Left hindlimb (tissue), 1 donor: ENCODE measurements at regions not wholly inside any gene's neighbourhood (a gene's known extent, or its start where the extent isn't known, plus 50 kb on each side); places are given as distances from the start of the nearest gene placed in this dataset.
"Not testable (repeated sequence)": the region's sequence is repeated elsewhere in the genome, so short reads cannot be mapped to it uniquely, and the experiment has no call there.

Experiments
- DNase-seq: peaks from one replicate; pipeline ENCODE4 v3.0.0-alpha.2; 2018

GRCh38 chr9:16278326-16278999 lies 592.0 kb downstream of the BNC2 start:
- no peak for DNase-seq

GRCh38 chr9:16281707-16282106 lies 588.8 kb downstream of the BNC2 start:
- DNase-seq: no peak

GRCh38 chr9:16282216-16282615 lies 588.3 kb downstream of the BNC2 start:
- DNase-seq: no peak

DNA sequence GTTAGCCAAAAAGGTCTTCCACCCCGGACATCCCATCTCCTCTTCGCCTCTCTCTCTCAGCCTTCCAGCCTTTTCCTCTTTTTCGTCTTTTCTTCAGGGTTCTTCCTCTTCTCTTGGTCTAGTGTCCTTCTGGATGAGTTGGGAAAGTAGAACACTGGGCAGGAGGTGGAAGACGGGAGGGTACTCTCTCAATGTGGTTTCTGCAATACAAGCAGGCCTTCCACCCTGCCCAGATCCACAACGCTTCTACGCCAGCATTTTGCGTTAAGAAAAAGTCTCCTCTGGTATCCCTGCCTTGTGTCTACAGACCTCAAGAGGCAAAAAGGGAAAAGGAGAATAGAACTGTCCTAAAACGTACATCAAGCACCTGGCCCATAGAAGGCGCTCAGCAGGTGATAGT lies 587.8 kb downstream of the BNC2 start:
- DNase-seq: no peak

DNA sequence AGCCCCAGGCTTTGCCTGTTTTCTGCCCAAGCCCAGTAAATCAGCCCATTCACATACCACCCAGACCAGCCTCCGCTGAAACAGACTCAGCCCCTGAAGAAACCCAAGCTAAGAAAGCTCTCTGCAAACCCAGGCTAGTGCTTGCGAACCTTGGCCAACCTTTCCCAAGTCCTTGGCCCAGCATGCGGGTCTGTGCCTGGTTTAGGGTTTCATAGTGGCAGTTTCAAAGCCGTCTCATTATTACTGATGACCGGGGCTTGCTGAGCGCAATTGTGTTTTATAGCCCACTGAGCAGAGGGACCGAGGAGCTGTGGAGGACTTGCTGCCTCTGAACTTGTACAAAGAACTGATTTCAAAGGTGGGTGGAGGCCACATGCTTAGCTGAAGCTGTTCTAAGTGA lies 584.3 kb downstream of the BNC2 start:
- no peak for DNase-seq

- no peak for DNase-seq
Observed at GRCh38 chr9:16289639-16290038, 580.8 kb downstream of the BNC2 start.

GRCh38 chr9:16290169-16290568 lies 580.3 kb downstream of the BNC2 start:
- DNase-seq: no peak

- DNase-seq: no peak
Observed at GRCh38 chr9:16291921-16292320, 578.5 kb downstream of the BNC2 start.

- DNase-seq: no peak
Observed at GRCh38 chr9:16293610-16294009, 576.9 kb downstream of the BNC2 start.

- no peak for DNase-seq
Observed at GRCh38 chr9:16294133-16294770, 576.2 kb downstream of the BNC2 start.

GRCh38 chr9:16294940-16295339 lies 575.5 kb downstream of the BNC2 start:
- DNase-seq: not testable (repeated sequence)

GRCh38 chr9:16299368-16299767 lies 571.1 kb downstream of the BNC2 start:
- DNase-seq: not testable (repeated sequence)

GRCh38 chr9:16303506-16303905 lies 567.0 kb downstream of the BNC2 start:
- DNase-seq: no peak

GRCh38 chr9:16304301-16304700 lies 566.2 kb downstream of the BNC2 start:
- no peak for DNase-seq

DNA sequence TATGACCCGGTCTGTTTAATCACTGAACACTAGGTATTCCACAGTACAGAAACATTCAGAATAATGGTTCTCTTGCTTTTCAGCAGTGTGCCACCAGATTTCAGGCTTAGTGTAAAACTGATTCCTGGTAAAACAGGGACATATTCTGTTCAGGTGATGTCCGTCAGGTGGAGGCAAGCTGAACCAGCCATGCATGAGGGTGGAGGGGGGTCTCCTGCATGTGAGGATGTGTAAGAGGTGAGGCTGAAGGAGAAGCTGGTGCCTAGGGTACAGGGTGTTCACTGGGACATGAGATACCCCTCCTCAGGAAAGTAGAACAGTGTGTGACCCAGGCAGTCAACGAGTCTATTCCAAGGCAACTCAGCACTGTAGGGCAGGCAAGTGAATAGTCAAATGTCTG lies 563.9 kb downstream of the BNC2 start:
- no peak for DNase-seq

GRCh38 chr9:16307626-16308195 lies 562.8 kb downstream of the BNC2 start:
- DNase-seq: no peak

DNA sequence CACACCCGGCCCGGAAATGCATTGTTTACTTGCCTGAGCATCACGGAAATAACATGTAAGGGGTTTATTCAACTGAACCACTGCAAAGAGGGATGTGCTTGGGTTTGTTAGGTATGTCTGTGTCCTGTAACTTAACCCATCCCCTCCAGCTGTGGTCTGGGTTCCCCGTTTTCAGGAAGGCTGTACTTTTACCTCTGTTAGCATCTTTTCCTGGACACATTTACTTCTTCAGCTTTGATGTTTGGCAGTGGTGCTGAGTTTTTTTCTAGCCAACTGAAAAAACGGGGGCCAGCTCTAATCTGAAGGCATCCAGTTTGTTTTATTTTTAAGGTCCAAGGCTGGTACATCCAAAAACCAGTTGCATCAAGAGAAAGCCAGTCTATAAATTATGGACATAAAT lies 561.8 kb downstream of the BNC2 start:
- DNase-seq: no peak

- DNase-seq: no peak
Observed at GRCh38 chr9:16309082-16309468, 561.4 kb downstream of the BNC2 start.

DNA sequence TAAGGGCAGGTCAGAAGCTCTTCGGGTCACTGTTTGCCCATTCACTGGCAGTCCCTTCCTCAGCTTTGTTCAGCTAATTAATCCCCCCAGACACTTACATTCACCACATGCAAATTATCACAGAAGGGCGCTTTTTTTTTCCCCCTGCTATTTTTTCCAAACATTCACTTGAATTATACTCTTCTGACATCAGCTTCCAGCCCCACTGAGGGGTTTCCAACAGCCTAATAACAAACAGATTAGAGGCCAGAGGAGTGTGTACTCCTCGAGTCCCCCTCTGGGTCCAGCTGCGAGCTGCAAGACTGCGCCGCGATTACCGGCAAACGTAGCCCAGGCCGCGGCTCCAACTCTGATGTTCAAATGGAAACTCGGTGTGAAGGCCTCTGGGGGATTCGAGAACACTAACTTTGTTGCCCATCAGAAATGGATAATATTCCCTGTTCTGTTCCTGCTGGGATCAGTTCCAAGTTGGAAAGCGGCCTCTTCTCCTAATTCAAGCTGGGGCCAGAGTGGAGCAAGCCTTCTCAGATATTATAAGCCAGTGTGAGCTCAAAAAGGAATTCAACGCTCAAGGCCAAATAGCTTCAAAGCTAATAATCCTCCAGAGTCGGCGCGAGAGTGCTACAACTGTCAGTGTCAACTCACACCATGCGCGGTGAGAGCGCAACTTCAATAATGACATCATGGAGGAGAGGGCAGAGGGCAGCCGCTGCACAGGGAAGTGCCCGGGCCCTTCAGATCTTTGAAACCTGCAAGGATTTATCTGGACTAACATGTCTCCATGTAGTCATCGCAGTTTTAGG lies 560.8 kb downstream of the BNC2 start:
- DNase-seq: peak; percentile 86

GRCh38 chr9:16310278-16311110 lies 560.0 kb downstream of the BNC2 start:
- peak; percentile 46 for DNase-seq

DNA sequence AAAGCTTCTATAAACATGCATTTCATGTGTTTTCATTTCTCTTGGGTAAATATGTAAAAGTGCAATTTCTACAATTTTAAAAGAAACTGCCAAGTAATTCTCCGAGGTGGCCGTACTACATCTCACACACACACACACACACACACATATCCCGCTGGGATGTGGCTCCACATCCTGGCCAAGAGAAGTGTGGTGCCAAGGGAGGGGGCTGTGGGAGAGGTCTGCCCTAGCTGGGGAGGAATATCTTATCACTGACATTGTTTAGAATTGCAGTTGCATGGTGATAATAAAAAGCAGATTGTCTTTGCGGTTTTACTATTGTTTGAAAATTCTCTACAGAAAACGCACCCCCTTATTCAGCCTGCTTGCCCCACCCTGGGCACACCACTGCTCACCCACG lies 558.4 kb downstream of the BNC2 start:
- DNase-seq: no peak

GRCh38 chr9:16312962-16313546 lies 557.4 kb downstream of the BNC2 start:
- no peak for DNase-seq
